DOHH2 (cell line): ENCODE measurements at regions not wholly inside any gene's neighbourhood (a gene's known extent, or its start where the extent isn't known, plus 50 kb on each side); places are given as distances from the start of the nearest gene placed in this dataset.

Source experiments
- H3F3A ChIP-seq: fragments of 200-600 bp; sonication (generic), shearing (Covaris generic); 2 replicates; pipeline ENCODE4 v1.6.0; 2016; ENCODE audit warnings: antibody characterized with exemption, mild to moderate bottlenecking; ENCODE audit not compliant: control insufficient read depth, insufficient read depth
- H3K27ac ChIP-seq: fragments of 200-600 bp; sonication (generic); 2 replicates; pipeline ENCODE4 v1.5.1; 2014; ENCODE audit warnings: low read depth, mild to moderate bottlenecking, low read length, moderate library complexity
- H3K27me3 ChIP-seq: fragments of 200-600 bp; sonication (generic); 2 replicates; pipeline ENCODE4 v1.6.1; 2014; ENCODE audit warnings: mild to moderate bottlenecking, low read length, mixed read lengths; ENCODE audit not compliant: control insufficient read depth
- H3K36me3 ChIP-seq: fragments of 200-600 bp; sonication (generic); 2 replicates; pipeline ENCODE4 v1.6.1; 2014; ENCODE audit warnings: mild to moderate bottlenecking, low read length, moderate library complexity, mixed read lengths; ENCODE audit not compliant: control insufficient read depth
- H3K4me1 ChIP-seq: fragments of 200-600 bp; sonication (generic); 2 replicates; pipeline ENCODE4 v1.6.1; 2014; ENCODE audit warnings: mild to moderate bottlenecking, low read length, mixed read lengths; ENCODE audit not compliant: control insufficient read depth
- H3K4me2 ChIP-seq: fragments of 200-600 bp; sonication (generic); 2 replicates; pipeline ENCODE4 v1.6.0; 2014; ENCODE audit warnings: mild to moderate bottlenecking, low read length, moderate library complexity
- H3K4me3 ChIP-seq: fragments of 200-600 bp; sonication (generic); 2 replicates; pipeline ENCODE4 v1.5.1; 2014; ENCODE audit warnings: mild to moderate bottlenecking, low read length, mixed read lengths
- H3K79me2 ChIP-seq: fragments of 200-600 bp; sonication (generic); 2 replicates; pipeline ENCODE4 v1.6.1; 2014; ENCODE audit warnings: mild to moderate bottlenecking, low read length, mixed read lengths; ENCODE audit not compliant: control insufficient read depth
- H3K9me2 ChIP-seq: fragments of 200-600 bp; sonication (generic); replicated peaks from 2 replicates; pipeline ENCODE4 v1.6.1; 2014; ENCODE audit warnings: mild to moderate bottlenecking, low read length, mixed read lengths; ENCODE audit not compliant: control insufficient read depth
- H3K9me3 ChIP-seq: fragments of 200-600 bp; sonication (generic); 2 replicates; pipeline ENCODE4 v1.6.1; 2014; ENCODE audit warnings: antibody characterized with exemption, low read length, mixed read lengths; ENCODE audit not compliant: control insufficient read depth, insufficient read depth
- H4K20me1 ChIP-seq: fragments of 200-600 bp; sonication (generic); 2 replicates; pipeline ENCODE4 v1.6.0; 2014; ENCODE audit warnings: low read depth, mild to moderate bottlenecking, antibody characterized with exemption, low read length, moderate library complexity; ENCODE audit not compliant: control insufficient read depth, insufficient read depth
- CTCF ChIP-seq: fragments of 200-600 bp; sonication (generic); IDR thresholded peaks from one replicate; pipeline ENCODE4 v1.5.1; 2014; ENCODE audit warnings: antibody characterized with exemption, mild to moderate bottlenecking, low read depth, low read length; ENCODE audit not compliant: poor library complexity, severe bottlenecking
- EZH2phosphoT487 ChIP-seq: fragments of 200-600 bp; sonication (generic); IDR thresholded peaks from 2 replicates; pipeline ENCODE4 v1.6.1; 2017; ENCODE audit warnings: borderline replicate concordance, mild to moderate bottlenecking, antibody characterized with exemption, low read length, moderate library complexity, mixed read lengths

DNA sequence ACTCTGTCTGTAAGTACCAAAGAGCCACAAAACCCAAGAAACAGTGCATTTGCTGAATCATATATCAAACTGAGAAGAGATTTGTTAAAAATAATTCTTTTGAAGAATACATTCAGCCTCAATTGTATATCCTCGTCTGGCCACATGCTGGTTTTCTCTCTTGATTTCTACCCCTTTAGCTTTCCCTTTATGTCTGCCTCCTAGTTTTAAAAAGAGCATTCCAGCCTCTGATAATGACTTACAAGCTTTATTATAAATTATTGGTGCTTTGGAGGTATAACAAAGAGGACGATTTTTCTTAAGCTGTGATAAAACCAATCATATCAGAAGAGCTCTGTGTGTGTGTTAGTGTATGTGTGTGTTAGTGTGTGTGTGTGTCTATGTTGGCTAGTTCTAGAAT lies 70.4 kb upstream of the ROBO2 start:
- no peak overlapping the region for H3K27ac ChIP-seq
- H3K27me3 ChIP-seq, result no peaks in the 10 kb centered on the region
- no peaks in the 10 kb centered on the region for H3K9me2 ChIP-seq
- no peaks in the 10 kb centered on the region for H3K4me1 ChIP-seq
- no peaks in the 10 kb centered on the region for H3K36me3 ChIP-seq
- H3F3A ChIP-seq, result no peaks in the 10 kb centered on the region
- H3K9me3 ChIP-seq, result no peaks in the 10 kb centered on the region; the same call in 1 of the 2 replicates
- H3K79me2 ChIP-seq, result no peaks in the 10 kb centered on the region
- no peak overlapping the region for H3K4me3 ChIP-seq
- no peaks in the 10 kb centered on the region for H4K20me1 ChIP-seq
- no peak overlapping the region for H3K4me2 ChIP-seq
- TF ChIP-seq CTCF (no peak), EZH2phosphoT487 (no peak)

- H3K79me2 ChIP-seq, result no peaks in the 10 kb centered on the region
- no peaks in the 10 kb centered on the region for H3K36me3 ChIP-seq
- no peak overlapping the region for H3K4me2 ChIP-seq
- TF ChIP-seq EZH2phosphoT487 (no peak), CTCF (no peak)
- H3K9me3 ChIP-seq, result no peaks in the 10 kb centered on the region; the same call in 1 of the 2 replicates
- H3K27me3 ChIP-seq, result no peaks in the 10 kb centered on the region
- H3K4me1 ChIP-seq, result no peaks in the 10 kb centered on the region
- no peaks in the 10 kb centered on the region for H4K20me1 ChIP-seq
- H3K27ac ChIP-seq, result no peak overlapping the region
- H3K4me3 ChIP-seq, result no peak overlapping the region
- H3F3A ChIP-seq, result no peaks in the 10 kb centered on the region
- H3K9me2 ChIP-seq, result no peaks in the 10 kb centered on the region
Observed at GRCh38 chr3:76969996-76970615, 69.8 kb upstream of the ROBO2 start.

- TF ChIP-seq CTCF (no peak), EZH2phosphoT487 (no peak)
Observed at GRCh38 chr3:76972624-76973296, 67.1 kb upstream of the ROBO2 start.

More at GRCh38 chr3:76972624-76973296, 67.1 kb upstream of the ROBO2 start:
- H3K9me3 ChIP-seq, result no peaks in the 10 kb centered on the region
- H3K79me2 ChIP-seq, result no peaks in the 10 kb centered on the region
- no peaks in the 10 kb centered on the region for H4K20me1 ChIP-seq
- H3K4me3 ChIP-seq, result no peak overlapping the region
- no peaks in the 10 kb centered on the region for H3K4me1 ChIP-seq
- no peaks in the 10 kb centered on the region for H3K9me2 ChIP-seq
- no peak overlapping the region for H3K4me2 ChIP-seq
- no peaks in the 10 kb centered on the region for H3F3A ChIP-seq
- no peak overlapping the region for H3K27ac ChIP-seq
- no peaks in the 10 kb centered on the region for H3K27me3 ChIP-seq
- H3K36me3 ChIP-seq, result no peaks in the 10 kb centered on the region
